ENCODE measurements at regions not wholly inside any gene's neighbourhood (a gene's known extent, or its start where the extent isn't known, plus 50 kb on each side); places are given as distances from the start of the nearest gene placed in this dataset.
A peak's percentile ranks its signal among the peaks of the same experiment; 100 is the strongest.

DNA sequence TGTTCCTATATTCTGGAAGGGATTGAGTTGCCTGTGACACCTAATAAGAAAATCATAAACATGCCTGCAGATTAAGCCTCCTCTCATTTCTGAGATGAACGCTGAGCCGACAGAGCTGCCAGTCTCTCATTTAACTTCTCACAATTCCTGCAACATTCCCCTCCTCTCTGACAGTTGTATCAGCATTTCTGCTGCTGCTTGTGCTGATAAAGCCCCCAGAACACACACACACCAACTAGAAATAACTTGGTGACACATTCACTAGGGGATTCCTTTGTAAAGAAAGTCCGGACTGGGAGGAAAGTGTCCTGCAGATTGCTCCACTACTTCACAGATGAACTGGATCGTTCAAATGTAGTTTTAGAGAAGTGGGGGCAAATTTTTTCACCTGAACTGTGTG, 437.3 kb downstream of the PLA2G4A start:
- H3K4me1 ChIP-seq (ENCODE audit: low read length): peaks cover 34% of the 10 kb centered on the region
- H3K9ac ChIP-seq (ENCODE audit: low read length): no peak overlapping the region
- H3K27me3 ChIP-seq (ENCODE audit: low read depth, low read length): peaks cover 4% of the 10 kb centered on the region; the same call in 1 of the 2 replicates
- no peak overlapping the region for H3K4me3 ChIP-seq (ENCODE audit: low read length)
- no peak overlapping the region for H2AFZ ChIP-seq (ENCODE audit: low read depth, low read length)
- H3K4me2 ChIP-seq (ENCODE audit: low read length): peak overlapping the region; percentile 29; the same call in 1 of the 2 replicates
- no peaks in the 10 kb centered on the region for H3K9me3 ChIP-seq (ENCODE audit: insufficient read depth, low read length)
- no peaks in the 10 kb centered on the region for H4K20me1 ChIP-seq (ENCODE audit: insufficient read depth, low read length)
- H3K36me3 ChIP-seq (replicated peaks; ENCODE audit: low read depth, low read length): no peaks in the 10 kb centered on the region
- TF ChIP-seq, protein P1, sequence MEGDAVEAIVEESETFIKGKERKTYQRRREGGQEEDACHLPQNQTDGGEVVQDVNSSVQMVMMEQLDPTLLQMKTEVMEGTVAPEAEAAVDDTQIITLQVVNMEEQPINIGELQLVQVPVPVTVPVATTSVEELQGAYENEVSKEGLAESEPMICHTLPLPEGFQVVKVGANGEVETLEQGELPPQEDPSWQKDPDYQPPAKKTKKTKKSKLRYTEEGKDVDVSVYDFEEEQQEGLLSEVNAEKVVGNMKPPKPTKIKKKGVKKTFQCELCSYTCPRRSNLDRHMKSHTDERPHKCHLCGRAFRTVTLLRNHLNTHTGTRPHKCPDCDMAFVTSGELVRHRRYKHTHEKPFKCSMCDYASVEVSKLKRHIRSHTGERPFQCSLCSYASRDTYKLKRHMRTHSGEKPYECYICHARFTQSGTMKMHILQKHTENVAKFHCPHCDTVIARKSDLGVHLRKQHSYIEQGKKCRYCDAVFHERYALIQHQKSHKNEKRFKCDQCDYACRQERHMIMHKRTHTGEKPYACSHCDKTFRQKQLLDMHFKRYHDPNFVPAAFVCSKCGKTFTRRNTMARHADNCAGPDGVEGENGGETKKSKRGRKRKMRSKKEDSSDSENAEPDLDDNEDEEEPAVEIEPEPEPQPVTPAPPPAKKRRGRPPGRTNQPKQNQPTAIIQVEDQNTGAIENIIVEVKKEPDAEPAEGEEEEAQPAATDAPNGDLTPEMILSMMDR (IDR thresholded peaks at IDR 0.05; ENCODE audit: low read depth, low read length): no peak
- TF ChIP-seq EZH2phosphoT487 (IDR thresholded peaks at IDR 0.05; ENCODE audit: low read depth): no peak
- no peak overlapping the region for H3K27ac ChIP-seq (ENCODE audit: low read length)
- H3K79me2 ChIP-seq (ENCODE audit: low read length): no peaks in the 10 kb centered on the region

DNA sequence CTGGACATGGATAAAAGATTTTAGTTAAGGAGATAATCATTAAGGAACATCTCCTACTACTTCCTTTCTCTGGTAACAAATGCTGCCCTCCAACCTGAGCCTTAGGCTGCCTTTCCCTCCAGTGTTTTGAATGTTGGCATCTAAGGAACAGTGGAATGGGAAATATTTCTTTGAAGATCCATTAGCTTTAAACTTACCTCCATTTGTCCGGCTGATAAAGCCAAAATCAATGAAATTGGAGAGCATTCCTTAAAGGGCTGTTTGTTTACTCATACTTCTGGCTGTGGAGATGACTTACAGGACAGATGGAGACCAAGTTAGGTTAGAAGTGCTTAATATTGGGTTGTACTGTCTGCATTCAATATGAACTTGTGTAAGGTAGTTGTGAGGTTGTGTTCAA, 439.1 kb downstream of the PLA2G4A start:
- TF ChIP-seq, protein P1 (IDR thresholded peaks at IDR 0.05; ENCODE audit: low read depth, low read length): no peak
- TF ChIP-seq EZH2phosphoT487 (IDR thresholded peaks at IDR 0.05; ENCODE audit: low read depth): no peak
- H4K20me1 ChIP-seq (ENCODE audit: insufficient read depth, low read length): no peaks in the 10 kb centered on the region
- H3K4me2 ChIP-seq (ENCODE audit: low read length): no peak overlapping the region
- H3K27ac ChIP-seq (ENCODE audit: low read length): no peak overlapping the region
- H3K4me3 ChIP-seq (ENCODE audit: low read length): no peak overlapping the region
- H3K79me2 ChIP-seq (ENCODE audit: low read length): no peaks in the 10 kb centered on the region
- H3K27me3 ChIP-seq (ENCODE audit: low read depth, low read length): peaks cover 4% of the 10 kb centered on the region; the same call in 1 of the 2 replicates
- H3K36me3 ChIP-seq (replicated peaks; ENCODE audit: low read depth, low read length): no peaks in the 10 kb centered on the region
- no peak overlapping the region for H2AFZ ChIP-seq (ENCODE audit: low read depth, low read length)
- no peaks in the 10 kb centered on the region for H3K9me3 ChIP-seq (ENCODE audit: insufficient read depth, low read length)
- H3K4me1 ChIP-seq (ENCODE audit: low read length): peaks cover 36% of the 10 kb centered on the region
- H3K9ac ChIP-seq (ENCODE audit: low read length): no peak overlapping the region

DNA sequence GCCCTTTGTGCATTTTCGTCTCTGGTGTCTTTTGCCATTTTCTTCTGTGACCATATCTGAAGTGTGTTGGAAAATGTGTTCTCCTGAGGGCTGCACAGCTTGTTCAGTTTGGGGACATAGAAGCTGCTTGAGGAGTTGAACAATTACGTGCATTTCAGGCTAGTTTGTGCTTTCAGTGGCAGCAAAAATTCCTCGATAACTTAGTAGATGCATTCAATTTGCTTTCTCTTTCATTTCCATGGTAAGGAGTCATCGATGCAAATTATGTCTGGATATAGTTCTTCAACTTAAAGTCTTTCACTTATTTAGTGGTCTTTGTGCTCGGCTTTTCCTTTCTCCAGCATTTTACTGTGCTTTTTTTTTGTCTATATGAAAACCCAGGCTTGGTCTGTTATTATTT, 441.5 kb downstream of the PLA2G4A start:
- H3K27me3 ChIP-seq (ENCODE audit: low read depth, low read length): peaks cover 4% of the 10 kb centered on the region; the same call in 1 of the 2 replicates
- H3K4me3 ChIP-seq (ENCODE audit: low read length): peak overlapping the region; percentile 63
- H4K20me1 ChIP-seq (ENCODE audit: insufficient read depth, low read length): no peaks in the 10 kb centered on the region
- TF ChIP-seq, protein P1 (IDR thresholded peaks at IDR 0.05; ENCODE audit: low read depth, low read length): no peak
- no peak for TF ChIP-seq EZH2phosphoT487 (IDR thresholded peaks at IDR 0.05; ENCODE audit: low read depth)
- no peaks in the 10 kb centered on the region for H3K36me3 ChIP-seq (replicated peaks; ENCODE audit: low read depth, low read length)
- no peak overlapping the region for H2AFZ ChIP-seq (ENCODE audit: low read depth, low read length)
- H3K27ac ChIP-seq (ENCODE audit: low read length): no peak overlapping the region
- H3K9me3 ChIP-seq (ENCODE audit: insufficient read depth, low read length): no peaks in the 10 kb centered on the region
- peak overlapping the region; percentile 1; the same call in 1 of the 2 replicates for H3K9ac ChIP-seq (ENCODE audit: low read length)
- peaks cover 25% of the 10 kb centered on the region for H3K4me1 ChIP-seq (ENCODE audit: low read length)
- no peaks in the 10 kb centered on the region for H3K79me2 ChIP-seq (ENCODE audit: low read length)
- H3K4me2 ChIP-seq (ENCODE audit: low read length): peak overlapping the region; percentile 74

DNA sequence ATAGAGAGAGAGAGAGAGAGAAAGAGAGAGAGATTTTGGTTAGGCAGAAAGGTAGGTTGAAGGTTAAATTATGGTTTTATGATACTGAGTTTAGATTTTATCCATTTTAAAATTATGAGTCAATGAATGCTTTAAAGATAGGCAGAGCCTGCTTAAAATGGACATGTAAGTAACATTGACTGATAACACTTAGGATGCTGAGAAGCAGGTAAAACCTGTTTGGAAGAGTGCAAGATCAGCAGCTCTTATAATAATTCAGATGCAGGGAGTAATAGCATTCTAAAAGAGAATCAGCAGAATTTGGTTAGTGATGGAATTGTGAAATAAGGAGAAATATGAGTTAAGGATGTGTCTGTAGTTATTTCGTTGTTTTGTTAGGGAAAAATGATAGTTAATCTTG, 446.6 kb downstream of the PLA2G4A start:
- Histone ChIP-seq H3K27me3 (ENCODE audit: low read depth, low read length) (no peaks in the 10 kb centered on the region), H3K9me3 (ENCODE audit: insufficient read depth, low read length) (no peaks in the 10 kb centered on the region), H3K36me3 (replicated peaks; ENCODE audit: low read depth, low read length) (no peaks in the 10 kb centered on the region), H4K20me1 (ENCODE audit: insufficient read depth, low read length) (no peaks in the 10 kb centered on the region), H2AFZ (ENCODE audit: low read depth, low read length) (no peak overlapping the region), H3K4me1 (ENCODE audit: low read length) (peaks cover 8% of the 10 kb centered on the region), H3K79me2 (ENCODE audit: low read length) (no peaks in the 10 kb centered on the region), H3K4me2 (ENCODE audit: low read length) (no peak overlapping the region), H3K9ac (ENCODE audit: low read length) (no peak overlapping the region), H3K27ac (ENCODE audit: low read length) (no peak overlapping the region), H3K4me3 (ENCODE audit: low read length) (no peak overlapping the region)
- TF ChIP-seq, protein P1 (IDR thresholded peaks at IDR 0.05; ENCODE audit: low read depth, low read length): no peak
- TF ChIP-seq EZH2phosphoT487 (IDR thresholded peaks at IDR 0.05; ENCODE audit: low read depth): no peak

Measured in OCI-LY3 (cell line).